Neuronal stem cell (in vitro differentiated cells): ENCODE measurements at regions not wholly inside any gene's neighbourhood (a gene's known extent, or its start where the extent isn't known, plus 50 kb on each side); places are given as distances from the start of the nearest gene placed in this dataset.
A peak's percentile ranks its signal among the peaks of the same experiment; 100 is the strongest.

ENCODE experiments used
- DNase-seq: peaks from one replicate; pipeline ENCODE4 v3.0.0-alpha.2; 2013; ENCODE audit warnings: low spot score
- H2AFZ ChIP-seq: one replicate; pipeline ENCODE4 v1.6.1; 2013; ENCODE audit warnings: mild to moderate bottlenecking, low read length, inconsistent platforms
- H2AK5ac ChIP-seq: 2 replicates; pipeline ENCODE4 v1.6.1; 2013; ENCODE audit warnings: low read depth, mild to moderate bottlenecking, inconsistent platforms, low read length, moderate library complexity, mixed read lengths
- H2BK120ac ChIP-seq: 2 replicates; pipeline ENCODE4 v1.6.1; 2013; ENCODE audit warnings: low read depth, mild to moderate bottlenecking, inconsistent platforms, low read length, moderate library complexity, mixed read lengths
- H2BK12ac ChIP-seq: one replicate; pipeline ENCODE4 v1.6.1; 2013; ENCODE audit warnings: low read length, inconsistent platforms
- H2BK15ac ChIP-seq: 2 replicates; pipeline ENCODE4 v1.6.1; 2013; ENCODE audit warnings: mild to moderate bottlenecking, low read length, inconsistent platforms, mixed read lengths
- H2BK5ac ChIP-seq: one replicate; pipeline ENCODE4 v1.6.1; 2013; ENCODE audit warnings: inconsistent platforms, mild to moderate bottlenecking, low read length, moderate library complexity
- H3K14ac ChIP-seq: one replicate; pipeline ENCODE4 v1.6.1; 2013; ENCODE audit warnings: low read length, inconsistent platforms
- H3K18ac ChIP-seq: 2 replicates; pipeline ENCODE4 v1.6.1; 2013; ENCODE audit warnings: low read length, inconsistent platforms
- H3K23ac ChIP-seq: 2 replicates; pipeline ENCODE4 v1.6.1; 2013; ENCODE audit warnings: low read depth, mild to moderate bottlenecking, mixed read lengths, low read length, inconsistent platforms; ENCODE audit not compliant: poor library complexity
- H3K27ac ChIP-seq: replicated peaks from 3 replicates; pipeline ENCODE4 v1.5.1; 2013; ENCODE audit warnings: low read length, inconsistent platforms
- H3K27me3 ChIP-seq, 3 experiments: 2 replicates each; pipeline ENCODE4 v1.6.1; 2013; ENCODE audit warnings: low read length in 3 of 3, mild to moderate bottlenecking in 2 of 3, inconsistent platforms in 1 of 3, low read depth in 1 of 3, mixed read lengths in 1 of 3, moderate library complexity in 1 of 3; ENCODE audit not compliant: control insufficient read depth in 3 of 3, insufficient read depth in 3 of 3
- H3K36me3 ChIP-seq, 2 donors: replicated peaks in 1 of 2; 2 replicates each; pipeline ENCODE4 v1.6.1; 2013; ENCODE audit warnings: low read length in 2 of 2; ENCODE audit not compliant: control insufficient read depth in 2 of 2, insufficient read depth in 2 of 2
- H3K4ac ChIP-seq: 2 replicates; pipeline ENCODE4 v1.6.1; 2013; ENCODE audit warnings: inconsistent platforms, mild to moderate bottlenecking, low read length, moderate library complexity
- H3K4me1 ChIP-seq, 2 donors: 1 replicate in 1 of 2; 2 replicates in 1 of 2; pipeline ENCODE4 v1.6.1; 2013; ENCODE audit warnings: low read length in 2 of 2, low read depth in 1 of 2; ENCODE audit not compliant: control insufficient read depth in 2 of 2, insufficient read depth in 1 of 2
- H3K4me2 ChIP-seq: one replicate; pipeline ENCODE4 v1.6.1; 2013; ENCODE audit warnings: mild to moderate bottlenecking, low read length, inconsistent platforms; ENCODE audit not compliant: insufficient read depth, poor library complexity, severe bottlenecking
- H3K4me3 ChIP-seq, 2 donors: 2 replicates each; pipeline ENCODE4 v1.5.1; 2013; ENCODE audit warnings: low read length in 2 of 2, mild to moderate bottlenecking in 2 of 2, inconsistent platforms in 1 of 2, moderate library complexity in 1 of 2
- H3K79me1 ChIP-seq: one replicate; pipeline ENCODE4 v1.6.1; 2013; ENCODE audit warnings: low read depth, mild to moderate bottlenecking, inconsistent platforms, low read length, moderate library complexity
- H3K9ac ChIP-seq: one replicate; pipeline ENCODE4 v1.6.1; 2013; ENCODE audit warnings: mild to moderate bottlenecking, low read depth, low read length, inconsistent platforms; ENCODE audit not compliant: poor library complexity
- H3K9me3 ChIP-seq, 2 donors: replicated peaks in 1 of 2; 2 replicates each; pipeline versions ENCODE3 to v1.6.1; 2013; ENCODE audit warnings: low read length in 2 of 2, mild to moderate bottlenecking in 2 of 2, inconsistent platforms in 1 of 2, low read depth in 1 of 2, mixed read lengths in 1 of 2, moderate library complexity in 1 of 2; ENCODE audit not compliant: control insufficient read depth in 2 of 2, insufficient read depth in 1 of 2
- H4K8ac ChIP-seq: one replicate; pipeline ENCODE4 v1.6.1; 2013; ENCODE audit warnings: low read depth, mild to moderate bottlenecking, inconsistent platforms, low read length, moderate library complexity
- H4K91ac ChIP-seq: one replicate; pipeline ENCODE4 v1.6.1; 2013; ENCODE audit warnings: low read length, low read depth, mild to moderate bottlenecking, inconsistent platforms; ENCODE audit not compliant: poor library complexity
- WGBS, 2 donors: extraction: QIAGEN DNeasy Blood & Tissue Kit; methylation state at CpG; one replicate each; pipeline ENCODE4 v1.1.7; 2013; ENCODE audit warnings: missing lambda C conversion rate in 2 of 2, mixed read lengths in 1 of 2; ENCODE audit not compliant: insufficient read length in 2 of 2, insufficient replicate concordance in 1 of 2; ENCODE audit errors: extremely low coverage in 2 of 2; 5-methylcytosine and 5-hydroxymethylcytosine counted together

- no peak overlapping the region for H3K4ac ChIP-seq
- no peak overlapping the region for H2AFZ ChIP-seq
- H2BK5ac ChIP-seq = no peak overlapping the region
- H3K18ac ChIP-seq = no peak overlapping the region
- H3K9me3 ChIP-seq = no peaks in the 10 kb centered on the region
- peaks cover 0 to 34% (median 3%) of the 10 kb centered on the region in 3 experiments for H3K27me3 ChIP-seq
- no peak overlapping the region for H3K23ac ChIP-seq
- no peak overlapping the region for H2BK15ac ChIP-seq
- H2BK12ac ChIP-seq = no peak overlapping the region
- no peak overlapping the region for H3K9ac ChIP-seq
- DNase-seq = no peak
- no peaks in the 10 kb centered on the region for H3K79me1 ChIP-seq
- no peak overlapping the region for H4K91ac ChIP-seq
- H2AK5ac ChIP-seq = no peak overlapping the region
- no peak overlapping the region for H3K14ac ChIP-seq
- no peak overlapping the region for H3K27ac ChIP-seq
- H2BK120ac ChIP-seq = no peak overlapping the region
- no peak overlapping the region for H4K8ac ChIP-seq
- WGBS, 2 donors = no CpG with 5 or more reads among the region's 7 CpGs
- H3K36me3 ChIP-seq = no peaks in the 10 kb centered on the region
- peaks cover 2 to 4% of the 10 kb centered on the region in 2 donors for H3K4me1 ChIP-seq
- no peak overlapping the region for H3K4me3 ChIP-seq
- no peak overlapping the region for H3K4me2 ChIP-seq
Measured at GRCh38 chr11:8318536-8318935, 54.9 kb upstream of the LMO1 start.

DNA sequence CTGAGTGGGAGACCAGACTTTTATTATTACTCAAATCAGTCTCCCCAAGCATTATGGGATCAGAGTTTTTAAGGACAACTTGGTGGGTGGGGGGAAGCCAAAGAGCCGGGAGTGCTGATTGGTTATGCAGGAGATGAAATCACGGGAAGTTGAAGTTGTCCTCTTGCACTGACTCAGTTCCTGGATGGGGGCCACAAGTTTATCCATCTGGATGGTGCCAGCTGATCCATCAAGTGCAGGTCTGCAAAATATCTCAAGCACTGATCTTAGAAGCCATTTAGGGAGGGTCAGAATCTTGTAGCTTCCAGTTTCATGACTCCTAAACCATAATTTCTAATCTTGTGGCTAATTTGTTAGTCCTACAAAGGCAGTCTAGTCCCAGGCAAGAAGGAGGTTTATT is 53.5 kb upstream of the LMO1 start:
- WGBS, 2 donors = no CpG with 5 or more reads among the region's 2 CpGs

GRCh38 chr11:8315954-8316353 is 52.3 kb upstream of the LMO1 start:
- Histone ChIP-seq H2BK15ac (no peak overlapping the region), H3K9me3 (no peaks in the 10 kb centered on the region), H3K4me3 (no peak overlapping the region), H2BK5ac (no peak overlapping the region), H2BK12ac (no peak overlapping the region), H3K36me3 (no peaks in the 10 kb centered on the region), H2BK120ac (no peak overlapping the region), H2AK5ac (no peak overlapping the region), H3K14ac (no peak overlapping the region), H3K9ac (peak overlapping the region; percentile 17), H3K27me3 (peaks cover 0 to 51% (median 13%) of the 10 kb centered on the region in 3 experiments), H4K8ac (no peak overlapping the region), H3K23ac (no peak overlapping the region), H3K4ac (no peak overlapping the region), H3K27ac (no peak overlapping the region), H3K4me1 (peaks cover 6 to 17% of the 10 kb centered on the region in 2 donors), H3K18ac (no peak overlapping the region), H4K91ac (no peak overlapping the region), H2AFZ (no peak overlapping the region), H3K4me2 (no peak overlapping the region), H3K79me1 (no peaks in the 10 kb centered on the region)
- WGBS, 2 donors = no CpG with 5 or more reads among the region's 9 CpGs
- DNase-seq = no peak

More for the DNA sequence above, 53.5 kb upstream of the LMO1 start:
- Histone ChIP-seq H2BK5ac (no peak overlapping the region), H2BK15ac (no peak overlapping the region), H3K36me3 (no peaks in the 10 kb centered on the region), H3K18ac (no peak overlapping the region), H3K4me2 (no peak overlapping the region), H3K4me1 (peaks cover 6 to 13% of the 10 kb centered on the region in 2 donors), H3K14ac (no peak overlapping the region), H3K27ac (no peak overlapping the region), H2AFZ (no peak overlapping the region), H4K91ac (no peak overlapping the region), H3K9ac (no peak overlapping the region), H3K4me3 (no peak overlapping the region), H3K23ac (no peak overlapping the region), H2AK5ac (no peak overlapping the region), H3K4ac (no peak overlapping the region), H2BK12ac (no peak overlapping the region), H3K79me1 (no peaks in the 10 kb centered on the region), H3K9me3 (no peaks in the 10 kb centered on the region), H3K27me3 (peaks cover 0 to 39% (median 8%) of the 10 kb centered on the region in 3 experiments), H2BK120ac (no peak overlapping the region), H4K8ac (no peak overlapping the region)
- DNase-seq = no peak

GRCh38 chr11:8315463-8315862 is 51.8 kb upstream of the LMO1 start:
- Histone ChIP-seq H2BK12ac (no peak overlapping the region), H3K27me3 (peaks cover 0 to 56% (median 16%) of the 10 kb centered on the region in 3 experiments), H3K14ac (no peak overlapping the region), H3K27ac (no peak overlapping the region), H3K79me1 (no peaks in the 10 kb centered on the region), H3K36me3 (no peaks in the 10 kb centered on the region), H2AFZ (no peak overlapping the region), H3K4me1 (peaks cover 6 to 20% of the 10 kb centered on the region in 2 donors), H3K4ac (no peak overlapping the region), H3K4me3 (no peak overlapping the region), H3K18ac (no peak overlapping the region), H2BK120ac (no peak overlapping the region), H2BK15ac (no peak overlapping the region), H2BK5ac (no peak overlapping the region), H3K23ac (no peak overlapping the region), H4K91ac (no peak overlapping the region), H3K9ac (no peak overlapping the region), H3K4me2 (no peak overlapping the region), H4K8ac (no peak overlapping the region), H3K9me3 (no peaks in the 10 kb centered on the region), H2AK5ac (no peak overlapping the region)
- no CpG with 5 or more reads among the region's 18 CpGs for WGBS, 2 donors
- DNase-seq = no peak
